GM04504 (cell line): ENCODE measurements at regions not wholly inside any gene's neighbourhood (a gene's known extent, or its start where the extent isn't known, plus 50 kb on each side); places are given as distances from the start of the nearest gene placed in this dataset.
"Not testable (repeated sequence)": the region's sequence is repeated elsewhere in the genome, so short reads cannot be mapped to it uniquely, and the experiment has no call there.

Source experiments
- DNase-seq: peaks from one replicate; pipeline ENCODE4 v3.0.0-alpha.2; 2012; ENCODE audit warnings: low read depth

DNA sequence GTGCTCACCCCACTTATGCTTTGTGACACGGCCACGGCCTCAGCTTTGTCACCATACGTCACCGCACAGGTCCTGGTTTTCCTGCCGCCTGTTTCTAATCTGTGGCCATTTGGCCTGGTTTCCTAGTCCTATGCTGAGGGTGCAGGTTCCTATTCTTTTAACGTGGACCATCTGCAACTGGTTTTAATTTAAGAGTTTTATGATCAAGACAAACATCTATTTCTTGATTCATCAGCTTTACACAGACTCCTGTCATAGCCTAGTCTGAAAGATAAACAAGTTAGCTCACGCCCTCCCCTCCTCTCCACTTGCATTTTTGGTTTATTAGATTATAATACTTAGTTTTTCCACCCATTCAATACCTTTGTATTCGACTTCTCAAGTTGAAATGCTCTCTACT is 97.5 kb upstream of the RPS6KA2 start:
- no peak for DNase-seq

DNA sequence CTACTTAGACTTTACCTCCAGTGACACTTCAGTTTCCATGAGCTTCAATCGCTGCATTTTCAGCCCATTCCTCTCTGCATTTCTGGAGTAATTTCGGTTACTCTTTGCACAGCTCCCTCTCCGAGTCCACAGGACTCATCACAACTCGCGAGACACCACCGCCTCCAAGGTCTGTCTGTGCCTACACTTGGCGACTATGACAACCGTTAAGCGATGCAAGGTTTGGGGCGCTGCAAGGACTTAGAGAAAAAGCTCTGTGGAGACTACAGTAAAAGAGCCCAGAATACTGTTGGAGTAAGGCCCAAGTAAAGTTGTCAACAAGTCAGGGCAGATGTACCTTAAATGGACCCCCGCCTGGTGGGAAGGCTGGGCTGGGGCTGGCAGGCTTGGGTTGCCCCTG is 95.7 kb upstream of the RPS6KA2 start:
- no peak for DNase-seq

DNA sequence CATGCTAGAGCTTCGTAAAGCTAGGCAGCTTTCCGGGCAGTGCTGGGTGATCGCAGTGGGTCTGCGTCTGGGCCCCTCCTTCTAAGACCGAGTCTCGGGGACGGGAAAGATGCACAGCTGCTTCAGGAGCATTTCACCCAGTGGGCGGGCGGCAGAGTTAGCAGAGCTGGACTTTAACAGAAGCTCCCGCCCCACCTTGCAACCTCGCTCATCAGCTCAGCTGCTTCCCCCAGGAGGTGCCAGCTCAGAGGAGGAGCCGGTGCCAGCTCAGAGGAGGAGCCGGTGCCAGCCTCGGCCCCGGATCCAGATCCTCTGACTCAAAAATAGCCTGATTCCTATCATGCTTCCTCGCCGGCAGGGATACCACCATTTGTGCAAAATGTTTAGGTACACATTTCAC is 94.5 kb upstream of the RPS6KA2 start:
- no peak for DNase-seq

DNA sequence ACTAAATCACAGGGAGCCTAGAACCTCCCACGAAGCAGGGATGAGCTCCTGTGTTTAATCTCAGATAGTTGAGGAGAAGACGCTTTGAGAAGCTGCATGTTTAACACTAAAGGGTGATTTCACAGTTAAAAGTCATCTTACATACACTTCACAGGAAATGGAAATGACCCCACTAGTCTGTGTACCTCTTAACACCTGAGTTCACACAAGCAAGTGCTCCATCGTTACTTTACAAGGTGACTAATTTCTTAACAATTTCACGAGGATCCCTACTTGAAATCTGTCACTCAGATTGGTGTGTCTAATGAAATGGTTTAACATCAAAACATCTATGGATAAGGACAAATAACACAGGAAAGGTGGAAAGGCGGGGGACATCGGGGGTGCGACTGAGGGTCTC is 93.8 kb upstream of the RPS6KA2 start:
- DNase-seq = no peak

DNA sequence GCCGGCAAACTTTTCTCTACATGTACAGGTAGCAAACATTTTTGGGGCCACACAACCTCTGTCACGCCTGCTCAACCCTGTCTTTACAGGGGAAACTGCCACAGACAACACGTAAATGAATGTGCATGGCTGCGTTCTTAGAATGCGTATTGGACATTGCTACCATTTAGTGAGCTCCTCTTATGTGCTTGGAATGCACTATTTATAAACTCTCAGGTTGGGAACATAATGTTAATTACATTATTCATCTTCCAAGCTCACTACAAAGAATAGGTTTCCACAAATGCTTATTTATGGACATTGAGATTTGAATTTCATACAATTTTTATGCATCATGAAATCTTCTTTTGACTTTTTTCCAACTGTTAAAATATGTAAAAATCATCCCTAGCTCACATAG is 92.0 kb upstream of the RPS6KA2 start:
- no peak for DNase-seq

DNA sequence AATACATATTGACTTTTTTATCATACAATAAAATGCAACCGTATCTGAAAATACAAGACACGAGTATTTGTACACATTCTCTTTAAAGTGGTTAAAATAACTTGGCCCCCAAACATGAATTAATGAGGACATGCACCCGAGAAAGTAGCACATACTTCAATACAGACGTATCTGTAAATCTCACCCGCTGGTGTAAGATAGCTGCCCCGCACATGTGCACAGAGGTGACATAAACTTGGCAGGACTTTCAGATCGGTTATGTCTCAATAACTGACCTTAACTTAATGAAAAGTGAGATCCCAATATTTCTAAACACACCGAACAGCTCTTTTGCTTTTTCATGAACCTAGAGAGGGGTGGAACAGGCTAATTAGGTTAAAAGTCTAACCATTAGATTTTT is 91.5 kb upstream of the RPS6KA2 start:
- DNase-seq = no peak

DNA sequence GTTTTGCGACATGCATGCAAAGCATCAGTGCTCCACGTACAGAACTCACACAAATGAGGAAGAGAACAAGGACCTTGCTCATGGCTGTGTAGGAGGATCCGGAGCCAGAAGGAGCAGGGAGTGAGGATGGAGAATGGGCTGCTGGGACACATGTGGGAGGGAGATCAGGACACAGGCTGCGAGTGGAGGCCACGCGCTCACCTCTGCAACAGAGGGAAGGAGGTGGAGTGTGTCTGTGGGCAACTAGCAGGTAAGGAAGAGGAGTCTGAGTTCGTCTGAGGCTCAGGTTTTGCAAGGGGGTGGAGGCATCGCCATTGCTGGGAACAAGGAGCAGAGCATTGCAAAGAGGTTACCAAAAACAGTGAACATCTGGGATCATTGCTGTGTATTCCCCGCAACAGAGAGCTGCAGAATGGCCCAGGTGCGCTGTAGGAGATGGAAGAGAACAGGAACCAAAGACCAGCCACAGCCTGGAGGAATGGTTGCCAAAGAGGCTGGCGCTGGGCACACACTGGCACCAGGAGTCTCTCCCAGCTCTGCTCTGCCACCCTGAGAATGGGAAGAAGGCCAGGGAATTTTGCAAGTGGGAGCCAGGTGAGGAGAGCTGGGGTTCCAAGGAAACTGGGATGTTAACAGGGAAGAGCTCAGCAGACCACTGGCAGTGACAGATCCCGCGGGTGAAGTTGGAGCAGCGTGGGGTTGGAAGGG is 90.0 kb upstream of the RPS6KA2 start:
- no peak for DNase-seq

DNA sequence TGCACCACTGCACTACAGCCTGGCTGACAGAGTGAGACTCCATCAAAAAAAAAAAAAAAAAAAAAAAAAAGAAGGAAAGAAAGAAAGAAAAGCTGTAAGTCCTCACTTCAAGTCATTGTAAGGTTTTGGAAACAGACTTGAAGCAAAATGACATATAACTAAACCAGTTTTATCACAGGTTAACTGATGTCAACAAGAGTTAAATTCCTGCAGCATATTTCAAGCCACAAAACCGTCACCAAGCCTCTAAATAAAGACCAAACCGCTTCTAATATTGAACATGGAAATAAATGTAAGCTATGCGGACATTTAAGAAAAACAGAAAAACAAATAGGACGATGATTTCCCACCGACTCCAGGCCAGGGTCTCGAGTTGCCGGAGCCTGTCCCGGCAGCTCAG is 88.9 kb upstream of the RPS6KA2 start:
- DNase-seq = no peak

DNA sequence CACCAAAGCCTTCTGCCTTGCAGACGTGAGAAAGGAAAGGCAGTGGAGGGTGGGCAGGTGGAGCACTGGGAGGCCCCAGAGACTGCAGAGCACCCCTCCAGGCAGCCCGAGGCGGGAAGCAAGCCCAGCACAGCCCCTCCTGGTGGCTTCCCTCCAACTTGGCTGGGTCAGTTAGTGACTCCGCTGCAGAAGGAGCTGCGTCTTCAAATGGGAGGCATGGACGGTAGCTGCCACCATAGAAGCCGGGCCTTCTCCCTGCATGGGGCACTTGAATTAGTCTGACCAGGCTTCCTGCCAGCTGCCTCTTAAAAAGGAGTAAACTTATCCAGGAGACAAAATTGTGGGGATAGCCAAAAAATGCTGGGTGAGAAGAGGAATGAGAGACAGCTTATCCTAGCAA is 88.0 kb upstream of the RPS6KA2 start:
- no peak for DNase-seq

DNA sequence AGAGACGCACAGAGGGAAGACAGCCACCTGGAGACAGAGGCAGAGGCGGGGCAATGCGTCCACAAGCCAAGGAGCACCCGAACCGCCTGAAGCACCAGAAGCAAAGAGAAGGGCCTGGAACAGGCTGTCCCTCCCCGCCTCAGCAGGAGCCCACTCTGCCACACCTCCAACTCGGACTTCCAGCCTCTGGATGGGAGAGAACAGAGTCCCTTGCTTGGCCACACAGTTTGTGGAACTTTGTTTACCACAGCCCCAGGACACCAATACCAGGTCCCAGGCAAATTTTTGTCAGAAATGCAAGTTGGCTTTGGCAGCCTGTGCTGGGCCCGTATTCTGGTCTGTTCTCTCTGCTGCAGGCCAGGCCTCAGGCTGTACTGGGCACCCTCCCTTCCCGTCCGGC is 87.5 kb upstream of the RPS6KA2 start:
- no peak for DNase-seq

DNA sequence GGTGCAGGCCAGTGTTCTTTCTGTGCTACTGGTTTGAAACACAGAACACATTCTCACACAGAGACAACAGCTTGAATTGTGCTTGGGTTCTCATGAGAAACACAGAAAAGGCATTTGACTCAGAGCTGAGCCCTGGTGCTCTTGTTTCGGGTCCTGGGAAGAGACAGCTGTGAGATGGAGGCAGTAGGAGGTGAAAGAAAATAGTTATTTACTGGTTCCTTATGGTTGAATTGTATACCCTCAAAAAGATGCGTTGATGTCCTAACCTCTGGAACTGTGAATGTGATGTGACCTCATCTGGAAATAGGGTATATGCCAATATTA is 87.1 kb upstream of the RPS6KA2 start:
- no peak for DNase-seq

DNA sequence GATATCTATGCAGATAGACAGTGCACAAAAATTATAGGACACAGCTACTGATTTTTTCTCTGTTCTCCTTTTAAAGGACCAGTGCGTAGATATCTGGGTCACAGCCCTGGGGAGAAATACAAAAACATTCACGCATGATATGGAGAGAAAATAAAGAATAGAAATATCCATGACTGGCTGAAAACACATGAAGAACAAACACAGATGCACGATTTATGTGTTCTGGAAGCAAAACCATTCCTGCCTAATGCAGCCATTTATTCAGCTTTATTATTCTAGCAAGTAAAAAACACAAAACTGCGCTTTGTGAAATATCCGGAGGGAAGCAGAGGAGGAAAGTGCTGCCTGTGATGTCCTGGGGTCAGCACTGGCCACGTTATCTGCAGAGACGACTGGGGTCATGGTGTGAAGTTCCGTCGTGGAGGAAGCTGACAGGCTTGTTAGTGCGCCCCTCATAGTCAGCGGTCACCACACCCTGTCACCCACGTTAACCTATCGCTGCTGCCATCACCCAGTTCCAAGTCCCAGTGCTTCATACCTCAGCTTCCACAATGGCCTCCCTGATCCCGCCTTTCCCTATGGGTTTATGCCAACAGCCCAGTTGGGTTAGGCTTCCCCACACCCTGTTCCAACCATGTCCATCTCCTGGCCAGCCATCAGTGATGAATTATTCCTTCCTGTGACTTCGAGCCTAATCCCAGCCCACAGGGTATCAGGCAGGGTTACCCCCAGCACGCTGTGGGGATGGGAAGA is 86.6 kb upstream of the RPS6KA2 start:
- DNase-seq = no peak

DNA sequence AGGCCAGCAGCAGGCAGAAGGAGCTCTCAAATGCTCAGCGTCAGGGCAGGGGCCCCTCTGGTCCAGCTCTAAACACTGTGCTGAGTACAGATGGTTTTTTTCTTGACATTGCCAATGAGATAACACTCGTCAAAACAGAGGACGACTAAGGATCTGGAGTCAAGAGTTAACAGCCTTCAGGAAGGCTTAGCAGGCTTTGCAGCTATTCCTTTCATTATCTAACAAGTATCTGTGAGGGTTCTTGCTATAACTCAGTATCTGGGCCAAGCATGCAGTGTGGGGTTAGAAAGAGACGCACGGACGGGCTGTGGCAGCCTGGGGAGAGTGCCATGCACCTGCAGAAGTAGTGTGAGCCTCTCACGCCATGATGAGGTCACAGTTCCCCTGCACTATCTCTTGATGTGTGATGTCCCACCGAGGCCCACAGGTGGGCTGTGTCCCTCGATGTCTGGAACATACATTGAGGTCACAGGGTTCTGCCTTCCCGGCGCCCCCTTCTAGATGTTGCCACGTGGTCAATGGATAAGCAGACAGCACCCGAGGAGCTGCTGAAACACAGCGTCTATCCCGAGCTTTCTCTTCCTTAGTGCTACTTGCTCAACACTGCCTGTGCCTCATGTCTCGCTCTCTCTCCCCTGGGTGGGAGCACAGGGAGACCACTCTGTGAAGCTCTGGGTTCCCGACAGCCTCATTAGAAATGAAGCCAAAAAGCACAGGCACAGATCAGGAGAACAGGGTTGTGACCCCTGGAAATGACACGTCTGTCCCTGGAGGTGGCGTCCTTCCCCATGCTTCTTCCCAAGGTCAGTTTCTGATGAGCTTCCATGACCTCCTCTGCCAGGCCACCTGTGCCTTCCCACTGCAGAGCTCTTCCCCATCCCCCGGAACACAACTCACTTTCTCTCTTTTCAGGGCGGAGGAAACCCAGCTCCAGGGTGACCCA is 85.5 kb upstream of the RPS6KA2 start:
- no peak for DNase-seq

DNA sequence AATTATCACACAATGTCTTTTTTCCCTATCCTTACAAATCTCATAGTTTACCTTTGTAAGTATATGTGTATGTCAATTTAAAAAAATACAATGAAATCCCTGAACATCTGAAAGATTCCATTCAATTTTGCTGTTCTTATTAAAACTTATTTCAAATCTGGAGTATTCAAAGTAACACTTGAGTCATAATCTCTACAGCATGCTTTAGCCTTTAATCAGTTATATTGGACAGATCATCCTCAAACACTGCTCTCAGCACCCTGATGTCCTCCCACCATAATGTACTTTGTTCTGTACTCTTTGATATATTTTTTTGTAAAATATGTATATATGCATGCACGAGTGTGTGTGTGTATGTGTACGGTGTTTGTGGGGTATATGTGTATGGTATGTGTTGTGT is 83.0 kb upstream of the RPS6KA2 start:
- no peak for DNase-seq

DNA sequence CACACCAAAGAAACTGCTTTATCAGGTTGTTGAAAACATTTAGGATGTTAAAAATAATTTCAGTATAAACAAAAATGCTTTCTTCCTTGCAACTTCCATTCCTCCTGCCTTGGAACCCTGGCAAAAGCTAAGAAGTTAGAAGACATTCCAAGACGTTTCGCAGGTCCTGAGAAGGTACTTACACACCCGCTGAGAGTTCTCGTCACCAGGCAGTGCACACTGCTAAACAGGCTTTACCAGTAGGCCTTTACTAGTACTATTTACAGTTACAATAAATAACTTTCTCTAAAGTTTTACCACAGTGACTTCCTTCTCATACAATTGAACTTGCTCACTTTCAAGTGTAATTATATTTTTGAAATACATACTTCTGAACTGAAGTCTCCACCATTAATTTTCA is 81.4 kb upstream of the RPS6KA2 start:
- no peak for DNase-seq

DNA sequence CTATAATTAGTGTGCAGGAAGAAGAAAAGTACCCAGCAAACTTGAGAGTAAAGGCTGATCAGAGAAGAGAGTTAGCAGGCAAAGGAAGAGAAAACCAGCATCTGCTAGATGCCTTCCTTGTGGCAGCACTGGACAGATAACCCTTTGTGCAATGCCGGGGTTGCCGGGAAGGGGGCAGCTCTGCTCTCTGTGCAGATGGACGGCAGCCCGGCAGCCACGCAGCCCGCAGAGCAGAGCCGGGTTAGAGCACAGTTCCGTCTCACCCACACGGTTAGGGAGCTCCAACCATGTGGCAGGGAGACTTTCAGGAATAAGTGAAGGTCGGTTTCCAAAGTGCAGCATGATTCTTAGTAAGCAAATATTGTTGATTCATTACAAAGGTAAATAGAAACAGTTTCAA is 80.0 kb upstream of the RPS6KA2 start:
- no peak for DNase-seq

DNA sequence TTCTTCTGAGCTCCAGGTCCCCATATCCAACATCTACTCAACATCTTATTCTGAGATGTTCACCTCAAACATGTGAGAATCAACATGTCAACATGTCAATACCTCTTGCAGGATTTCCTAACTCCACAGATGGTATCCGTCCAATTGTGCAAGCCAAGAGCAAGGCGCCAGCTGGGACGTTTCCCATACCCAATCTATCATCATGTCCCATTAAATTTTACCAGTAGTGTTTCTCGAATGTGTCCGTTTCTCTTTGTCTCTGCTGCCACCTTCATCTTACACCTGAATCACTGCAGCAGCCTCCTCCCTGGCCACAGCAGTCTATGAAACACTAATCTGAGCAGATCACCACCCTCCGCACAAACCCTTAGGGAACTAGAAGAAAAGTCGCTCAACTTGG is 78.0 kb upstream of the RPS6KA2 start:
- peak; percentile 3 for DNase-seq

DNA sequence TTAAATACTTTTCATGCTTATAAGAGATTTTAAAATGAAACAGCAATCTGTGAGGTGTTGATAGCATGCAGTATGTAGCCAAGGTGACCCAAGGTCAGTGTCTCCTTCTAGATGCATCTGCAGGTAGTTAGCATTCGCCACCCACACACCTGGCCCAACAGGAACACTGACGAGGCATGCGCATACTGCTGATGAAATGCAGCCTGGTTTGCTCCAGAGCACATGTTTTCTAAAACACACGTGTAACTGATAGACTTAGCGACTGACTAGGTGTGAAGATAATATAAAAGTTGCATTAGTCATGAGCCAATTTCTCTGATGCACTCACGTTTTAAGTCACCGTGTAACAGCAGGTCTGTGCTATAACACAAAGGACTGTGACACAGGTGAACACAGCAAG is 77.1 kb upstream of the RPS6KA2 start:
- no peak for DNase-seq

DNA sequence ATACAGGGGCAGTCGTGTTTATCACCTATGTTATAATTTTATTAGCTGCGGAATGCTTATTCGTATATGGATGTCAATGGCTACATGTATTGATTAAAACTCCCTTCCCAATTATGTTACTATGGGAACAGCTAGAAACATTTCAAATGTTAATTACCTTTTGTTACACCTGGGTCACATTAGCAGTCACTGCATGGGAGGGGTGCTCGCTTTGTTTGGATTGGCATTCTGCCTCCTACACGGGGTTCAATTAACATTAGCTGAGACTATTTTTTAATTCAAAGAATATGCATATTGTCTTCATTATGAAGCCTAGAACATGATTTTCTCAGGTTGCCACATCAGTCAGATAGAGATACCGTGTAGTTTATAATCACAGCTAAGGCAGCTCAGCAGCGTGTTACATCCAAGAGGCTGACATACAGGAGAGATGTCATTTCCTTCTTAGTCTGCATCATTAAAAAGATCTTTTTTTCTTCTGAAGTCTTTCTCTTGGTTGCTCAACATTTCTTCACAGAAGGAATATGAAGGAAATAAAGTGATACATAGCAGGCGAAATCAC is 76.2 kb upstream of the RPS6KA2 start:
- no peak for DNase-seq

DNA sequence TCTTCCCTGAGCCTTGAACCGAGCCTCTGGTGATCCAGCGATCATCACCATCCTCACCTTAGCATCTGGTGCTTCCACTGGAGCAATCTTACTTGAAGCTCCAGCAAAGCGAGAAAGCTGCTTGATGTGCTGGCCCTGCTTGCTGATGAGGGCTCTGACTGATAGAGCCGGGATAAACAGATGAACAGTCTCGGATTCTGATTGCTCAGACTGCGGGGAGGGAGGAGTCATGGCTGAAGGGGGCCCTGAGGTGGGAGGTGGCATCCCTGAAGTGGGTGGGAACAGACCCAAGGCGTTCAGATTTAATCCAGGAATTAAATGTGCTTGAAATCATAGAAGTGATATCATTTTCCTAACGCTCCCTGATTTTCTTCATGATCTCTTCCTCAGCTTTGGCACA is 74.4 kb upstream of the RPS6KA2 start:
- not testable (repeated sequence) for DNase-seq

DNA sequence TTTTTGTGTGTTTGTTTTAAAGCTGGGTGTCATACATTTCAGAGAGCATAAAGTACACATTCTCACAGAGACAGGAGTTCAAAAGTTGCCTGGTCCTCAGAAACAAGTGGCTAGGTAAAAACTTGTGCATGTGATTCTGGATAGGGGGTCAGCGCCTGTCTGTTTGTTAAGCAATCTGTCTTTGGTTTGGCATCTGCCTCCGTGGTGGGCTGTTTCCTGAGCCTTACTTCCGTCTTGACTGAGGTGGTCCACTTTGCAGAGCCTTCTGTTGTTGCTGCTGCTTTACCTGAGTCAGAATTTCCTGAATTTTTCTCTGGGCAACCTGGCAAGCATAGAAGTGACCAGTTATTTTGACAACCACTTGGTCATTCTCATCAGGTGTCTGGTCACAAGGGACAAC is 73.8 kb upstream of the RPS6KA2 start:
- not testable (repeated sequence) for DNase-seq

DNA sequence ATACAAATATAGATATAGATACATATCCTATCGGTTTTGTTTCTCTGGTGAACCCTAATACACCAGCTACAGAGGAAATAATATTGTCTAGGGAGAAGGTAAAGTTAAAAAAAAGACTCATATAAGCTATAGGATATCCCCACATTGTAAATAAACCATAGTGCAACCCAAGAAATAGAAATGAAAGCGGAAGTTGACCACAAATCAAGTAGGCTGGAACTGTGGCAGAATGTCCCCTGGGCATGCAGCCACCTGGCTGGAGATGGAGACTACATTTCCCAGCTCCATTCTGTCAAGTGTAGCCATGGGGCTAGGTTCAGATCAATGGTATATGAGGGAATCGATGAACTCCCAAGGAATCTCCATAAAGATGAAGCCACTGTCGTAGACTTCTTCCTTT is 70.1 kb upstream of the RPS6KA2 start:
- DNase-seq = no peak

DNA sequence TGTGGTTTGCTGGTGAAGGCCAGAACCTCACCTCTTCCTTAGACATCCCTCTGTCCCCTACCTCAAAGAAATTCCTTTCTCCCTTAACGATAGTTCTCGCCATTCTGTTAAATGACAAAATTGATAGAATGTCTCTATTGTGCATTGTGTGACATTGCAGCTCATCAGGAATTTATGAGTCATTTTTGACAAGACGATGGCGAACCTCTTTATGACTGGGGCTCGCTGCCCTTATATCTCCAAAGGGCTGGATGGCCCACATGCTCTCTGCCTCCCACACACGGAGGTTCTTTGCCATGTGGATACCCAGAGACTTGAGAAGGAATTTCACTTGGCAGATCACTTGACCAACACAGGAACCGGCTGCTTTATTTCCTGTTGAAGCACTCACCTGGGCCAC is 66.8 kb upstream of the RPS6KA2 start:
- no peak for DNase-seq
